ENCODE measurements at regions not wholly inside any gene's neighbourhood (a gene's known extent, or its start where the extent isn't known, plus 50 kb on each side); places are given as distances from the start of the nearest gene placed in this dataset.

GRCh38 chr3:35385271-35385670 lies 254.1 kb upstream of the ARPP21 start:
- no peaks in the 10 kb centered on the region for H3K4me1 ChIP-seq
- intact Hi-C loops (cut with DNase I; ENCODE audit: low total_unique reads), result no loop called here
- DNase-seq, result no peak

GRCh38 chr3:35389907-35390306 lies 249.4 kb upstream of the ARPP21 start:
- no peak for TF ChIP-seq POLR2A (IDR thresholded peaks at IDR 0.05)
- no peak for TF ChIP-seq CTCF (IDR thresholded peaks at IDR 0.05 in 8 of 11, conservative IDR thresholded peaks at IDR 0.05 in 3 of 11)
- WGBS, 5 donors, result 27 to 39% (median 33%) methylated on average over 2 of the region's 2 CpGs
- Histone ChIP-seq H3K27ac (no peak overlapping the region), H3K36me3 (no peaks in the 10 kb centered on the region), H3K4me1 (no peaks in the 10 kb centered on the region), H3K9me3 (peaks cover 0 to 45% (median 31%) of the 10 kb centered on the region in 8 donors), H3K4me3 (no peak overlapping the region), H3K27me3 (replicated peaks in 1 of 7) (no peaks in the 10 kb centered on the region)
- intact Hi-C loops (cut with DNase I; ENCODE audit: low total_unique reads), result no loop called here
- no peak for DNase-seq

More at GRCh38 chr3:35385271-35385670, 254.1 kb upstream of the ARPP21 start:
- H3K27ac ChIP-seq, result no peak overlapping the region
- TF ChIP-seq POLR2A (IDR thresholded peaks at IDR 0.05), result no peak
- TF ChIP-seq CTCF (IDR thresholded peaks at IDR 0.05 in 8 of 11, conservative IDR thresholded peaks at IDR 0.05 in 3 of 11), result no peak
- no peak for TF ChIP-seq POLR2AphosphoS5 (IDR thresholded peaks at IDR 0.05)
- H3K27me3 ChIP-seq (replicated peaks in 1 of 7), result no peaks in the 10 kb centered on the region
- H3K4me3 ChIP-seq, result no peak overlapping the region
- no peaks in the 10 kb centered on the region for H3K36me3 ChIP-seq
- H3K9me3 ChIP-seq, result peaks cover 0 to 8% (median 0%) of the 10 kb centered on the region in 8 donors

GRCh38 chr3:35392187-35392586 lies 247.1 kb upstream of the ARPP21 start:
- no peaks in the 10 kb centered on the region for H3K4me1 ChIP-seq
- H3K36me3 ChIP-seq, result no peaks in the 10 kb centered on the region
- TF ChIP-seq POLR2A (IDR thresholded peaks at IDR 0.05) (no peak), CTCF (IDR thresholded peaks at IDR 0.05 in 8 of 11, conservative IDR thresholded peaks at IDR 0.05 in 3 of 11) (no peak), POLR2AphosphoS5 (IDR thresholded peaks at IDR 0.05) (no peak)
- H3K4me3 ChIP-seq, result no peak overlapping the region
- no peak overlapping the region for H3K27ac ChIP-seq
- H3K27me3 ChIP-seq (replicated peaks in 1 of 7), result no peaks in the 10 kb centered on the region
- intact Hi-C loops (cut with DNase I; ENCODE audit: low total_unique reads), result no loop called here
- DNase-seq, result no peak
- 50 to 69% (median 54%) methylated on average over 4 of the region's 4 CpGs for WGBS, 5 donors
- peaks cover 0 to 45% (median 31%) of the 10 kb centered on the region in 8 donors for H3K9me3 ChIP-seq

DNA sequence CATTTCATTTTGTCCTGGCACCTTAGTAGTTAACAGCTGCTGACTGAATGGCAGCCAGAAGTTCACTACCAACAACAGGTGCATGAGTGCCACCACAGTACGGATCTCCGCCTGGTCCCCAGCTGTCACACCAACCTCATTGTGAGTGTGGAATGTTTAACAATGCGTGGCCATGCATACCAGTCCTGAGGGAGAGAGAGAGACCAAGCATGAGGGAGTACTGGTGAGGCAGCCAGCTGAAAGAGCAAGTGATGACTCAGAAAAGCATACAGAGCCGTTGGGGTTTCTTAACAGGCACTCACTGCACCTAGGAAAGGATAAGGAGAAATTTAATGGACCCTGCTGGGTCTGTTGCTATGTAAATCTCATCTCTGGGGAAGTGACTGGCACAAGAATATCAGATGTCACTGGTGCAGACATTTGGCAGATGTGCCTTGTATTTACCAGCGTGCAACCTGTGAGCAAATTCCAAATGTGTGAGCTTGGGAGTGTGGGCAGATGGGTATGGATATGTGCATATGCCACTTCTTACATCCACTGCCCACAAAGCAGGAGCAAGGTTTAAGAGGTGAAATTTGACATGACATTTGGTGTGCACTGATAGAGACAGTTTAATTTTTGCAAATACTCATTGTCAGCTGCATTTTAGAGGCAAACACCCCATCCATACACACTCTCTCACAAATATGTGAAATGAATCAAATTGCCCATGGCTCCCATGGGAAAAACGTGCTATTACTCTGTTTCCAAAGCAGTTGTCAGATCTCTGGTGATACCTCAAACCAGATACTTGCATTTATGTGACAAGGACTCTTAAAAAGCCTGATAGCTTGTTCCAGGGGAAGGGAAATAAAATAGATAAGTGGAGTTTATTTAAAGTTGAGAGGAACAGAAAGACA lies 245.2 kb upstream of the ARPP21 start:
- H3K27ac ChIP-seq, result no peak overlapping the region
- intact Hi-C loops (cut with DNase I; ENCODE audit: low total_unique reads), result no loop called here

More for the DNA sequence above, 245.2 kb upstream of the ARPP21 start:
- no peak for TF ChIP-seq CTCF (IDR thresholded peaks at IDR 0.05 in 8 of 11, conservative IDR thresholded peaks at IDR 0.05 in 3 of 11)
- no peak for TF ChIP-seq POLR2A (IDR thresholded peaks at IDR 0.05)
- no peak for TF ChIP-seq POLR2AphosphoS5 (IDR thresholded peaks at IDR 0.05)
- H3K4me3 ChIP-seq, result no peak overlapping the region
- no peaks in the 10 kb centered on the region for H3K36me3 ChIP-seq
- H3K9me3 ChIP-seq, result peaks cover 0 to 45% (median 31%) of the 10 kb centered on the region in 8 donors
- no peaks in the 10 kb centered on the region for H3K27me3 ChIP-seq (replicated peaks in 1 of 7)
- H3K4me1 ChIP-seq, result no peaks in the 10 kb centered on the region
- 63 to 73% (median 67%) methylated on average over 6 of the region's 6 CpGs for WGBS, 5 donors
- no peak for DNase-seq

Measured in spleen (tissue), 11 donors.